ENCODE measurements at regions not wholly inside any gene's neighbourhood (a gene's known extent, or its start where the extent isn't known, plus 50 kb on each side); places are given as distances from the start of the nearest gene placed in this dataset.
"Not testable (repeated sequence)": the region's sequence is repeated elsewhere in the genome, so short reads cannot be mapped to it uniquely, and the experiment has no call there.

GRCh38 chr4:18103876-18104605, 82.5 kb upstream of the LCORL start:
- DNase-seq = peak; percentile 2

DNA sequence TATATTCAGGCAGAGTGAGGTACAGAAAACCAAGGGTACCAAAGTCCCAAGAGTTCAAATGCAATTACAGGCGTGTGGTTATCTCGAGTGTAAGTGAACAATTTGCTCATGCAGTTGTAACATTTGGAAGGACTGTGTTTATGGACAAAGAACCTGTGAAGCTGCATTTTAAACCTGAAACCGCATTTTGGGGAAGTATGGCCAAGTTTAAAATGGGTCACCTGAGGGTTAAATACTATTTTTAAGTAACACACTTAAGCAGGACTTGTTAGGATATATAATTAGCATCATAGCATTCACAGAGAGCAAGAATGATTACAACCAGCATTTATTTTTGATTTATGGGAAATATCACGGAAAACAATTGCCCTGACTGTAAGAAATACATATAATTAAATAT, 79.1 kb upstream of the LCORL start:
- no peak for DNase-seq

- not testable (repeated sequence) for DNase-seq
These were observed 68.9 kb upstream of the LCORL start for GRCh38 chr4:18090447-18090846.

DNA sequence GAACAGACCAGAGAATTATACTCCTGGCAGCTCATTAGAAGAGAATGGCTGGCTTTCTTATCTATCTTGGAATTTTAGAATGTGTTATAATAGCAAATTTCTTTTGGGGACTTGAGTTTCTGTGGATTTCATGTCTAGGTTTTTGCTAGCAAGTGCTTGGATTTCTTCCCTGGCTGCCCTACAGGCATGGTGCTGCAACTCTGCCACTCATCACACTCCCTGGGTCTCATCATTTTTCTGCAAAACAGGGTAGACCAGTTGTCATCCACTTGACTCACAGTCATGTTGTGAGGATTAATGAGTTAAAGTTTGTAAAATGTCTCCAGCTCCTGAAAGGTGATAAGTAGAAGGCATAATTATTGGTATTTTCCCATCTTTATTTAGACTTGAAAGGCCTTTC, 60.7 kb upstream of the LCORL start:
- DNase-seq = no peak

- no peak for DNase-seq
These were observed 60.2 kb upstream of the LCORL start for GRCh38 chr4:18081708-18082107.

DNA sequence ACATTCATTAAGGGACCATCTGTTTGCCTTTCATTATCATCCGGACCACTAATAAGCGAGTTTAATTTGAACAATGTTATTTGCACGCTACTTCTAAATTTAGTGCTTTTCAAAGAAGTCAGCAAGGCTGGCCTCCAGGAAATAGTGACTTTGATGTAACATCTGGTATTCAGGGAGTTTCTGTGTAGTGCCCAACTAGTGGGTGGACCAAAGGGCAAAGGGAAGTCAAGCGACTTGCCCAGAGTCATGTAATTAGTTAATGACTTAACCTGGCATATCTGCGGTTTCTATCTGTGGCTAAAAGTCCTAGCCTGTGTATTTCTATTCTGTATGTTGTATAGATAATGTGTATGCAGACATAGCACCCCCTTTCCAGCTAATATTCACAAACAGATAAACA, 56.3 kb upstream of the LCORL start:
- no peak for DNase-seq

DNA sequence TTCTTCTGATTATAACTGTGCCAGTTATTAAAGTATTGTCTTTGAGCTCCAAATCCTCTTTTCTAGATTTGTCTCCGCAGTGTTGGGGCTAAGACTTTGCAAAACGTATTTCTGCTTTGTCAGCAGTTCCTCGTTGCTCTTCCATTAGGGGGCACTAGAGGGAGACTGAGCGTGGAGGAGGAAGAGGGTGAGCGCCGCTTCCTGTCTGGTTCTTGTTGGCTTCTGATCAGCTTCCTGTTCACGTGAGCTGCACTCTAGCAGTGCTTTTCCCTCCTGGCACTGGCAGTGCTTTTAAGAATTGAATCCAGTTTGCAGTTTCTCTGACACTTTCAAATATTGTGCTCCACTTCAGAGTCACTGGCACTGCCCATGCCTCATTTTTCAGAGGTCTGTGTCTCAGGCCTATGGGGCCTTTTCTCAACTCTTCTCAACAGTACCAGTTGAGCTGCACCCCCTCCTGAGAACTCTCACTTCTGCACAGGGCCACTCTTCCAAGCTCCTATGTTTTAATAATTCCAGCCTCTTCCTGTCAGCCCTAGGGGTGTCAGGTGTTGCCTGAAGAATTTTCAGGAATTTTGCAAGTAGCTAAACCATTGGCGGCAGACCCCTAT, 54.4 kb upstream of the LCORL start:
- no peak for DNase-seq

DNA sequence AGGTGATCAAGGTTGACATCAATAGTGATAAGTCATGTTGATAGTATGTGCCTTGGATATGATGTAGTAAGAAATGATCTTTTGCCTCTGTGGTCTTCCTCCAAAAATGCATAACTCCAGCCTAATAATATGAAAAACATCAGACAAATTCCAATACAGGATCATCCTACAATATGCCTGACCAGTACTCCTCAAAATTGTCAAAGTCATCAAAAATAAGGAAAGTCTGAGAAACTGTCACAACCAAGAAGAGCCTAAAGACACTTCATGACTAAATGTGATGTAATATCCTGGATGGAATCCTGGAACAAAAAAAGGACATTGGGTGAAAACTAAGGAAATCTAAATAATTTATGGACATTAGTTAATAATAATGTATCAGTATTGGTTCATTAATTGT, 50.3 kb upstream of the LCORL start:
- no peak for DNase-seq

Data from fibroblast of skin of right quadriceps (primary cell).